Neural progenitor cell (in vitro differentiated cells): ENCODE measurements at regions not wholly inside any gene's neighbourhood (a gene's known extent, or its start where the extent isn't known, plus 50 kb on each side); places are given as distances from the start of the nearest gene placed in this dataset.

Experiments used
- DNase-seq: peaks from one replicate; pipeline ENCODE4 v3.0.0-alpha.2; 2016; ENCODE audit warnings: low spot score
- H2AFZ ChIP-seq: fragments of 200-600 bp; sonication (generic); replicated peaks from 2 replicates; pipeline ENCODE4 v1.6.1; 2016; ENCODE audit warnings: antibody characterized with exemption
- H3F3A ChIP-seq: fragments of 200-600 bp; sonication (generic); 2 replicates; pipeline ENCODE4 v1.6.1; 2016; ENCODE audit warnings: antibody characterized with exemption, low read depth
- H3K27ac ChIP-seq: fragments of 200-600 bp; sonication (generic); 2 replicates; pipeline ENCODE4 v1.5.1; 2016; ENCODE audit warnings: mild to moderate bottlenecking
- H3K27me3 ChIP-seq: fragments of 200-600 bp; sonication (generic); 2 replicates; pipeline ENCODE4 v1.6.1; 2016; ENCODE audit warnings: mild to moderate bottlenecking, moderate library complexity
- H3K36me3 ChIP-seq: fragments of 200-600 bp; sonication (generic); 2 replicates; pipeline ENCODE4 v1.5.1; 2016
- H3K4me1 ChIP-seq: fragments of 200-600 bp; sonication (generic); 2 replicates; pipeline ENCODE4 v1.6.1; 2016; ENCODE audit warnings: mixed run types
- H3K4me2 ChIP-seq: fragments of 200-600 bp; sonication (generic); 2 replicates; pipeline ENCODE4 v1.6.1; 2016
- H3K4me3 ChIP-seq: fragments of 200-600 bp; sonication (generic); 2 replicates; pipeline ENCODE4 v1.5.1; 2016
- H3K79me2 ChIP-seq: fragments of 200-600 bp; sonication (generic); 2 replicates; pipeline ENCODE4 v1.6.1; 2016; ENCODE audit warnings: low read depth
- H3K9ac ChIP-seq: fragments of 200-600 bp; sonication (generic); 2 replicates; pipeline ENCODE4 v1.6.1; 2016
- H3K9me3 ChIP-seq: fragments of 200-600 bp; sonication (generic); 2 replicates; pipeline ENCODE4 v1.5.1; 2016; ENCODE audit warnings: low read depth
- H4K20me1 ChIP-seq: fragments of 200-600 bp; sonication (generic); 2 replicates; pipeline ENCODE4 v1.6.1; 2016; ENCODE audit warnings: low read depth
- H3K27ac Mint-ChIP-seq: 3 replicates; pipeline ENCODE4 v1.8.0; 2021; ENCODE audit warnings: mixed read lengths
- H3K27me3 Mint-ChIP-seq: 2 replicates; pipeline ENCODE4 v1.8.0; 2022; ENCODE audit warnings: low read depth, mild to moderate bottlenecking, inconsistent platforms, moderate library complexity, mixed read lengths; ENCODE audit not compliant: insufficient read depth
- H3K36me3 Mint-ChIP-seq: 3 replicates; pipeline ENCODE4 v1.8.0; 2021; ENCODE audit warnings: mixed read lengths
- H3K4me1 Mint-ChIP-seq: 3 replicates; pipeline ENCODE4 v1.8.0; 2021; ENCODE audit warnings: mixed read lengths
- H3K4me3 Mint-ChIP-seq: 3 replicates; pipeline ENCODE4 v1.8.0; 2021; ENCODE audit warnings: mild to moderate bottlenecking, moderate library complexity, mixed read lengths
- H3K9me3 Mint-ChIP-seq: 3 replicates; pipeline ENCODE4 v1.8.0; 2020; ENCODE audit warnings: mixed read lengths
- CTCF ChIP-seq: fragments of 200-600 bp; sonication (generic); IDR thresholded peaks from 2 replicates; pipeline ENCODE4 v1.5.1; 2017; ENCODE audit warnings: antibody characterized with exemption, mild to moderate bottlenecking
- EZH2 ChIP-seq: fragments of 200-600 bp; sonication (generic); IDR thresholded peaks from 2 replicates; pipeline ENCODE4 v1.6.1; 2017; ENCODE audit warnings: antibody characterized with exemption, mild to moderate bottlenecking, moderate library complexity
- EZH2phosphoT487 ChIP-seq: fragments of 200-600 bp; sonication (generic); IDR thresholded peaks from 2 replicates; pipeline ENCODE4 v1.6.1; 2017; ENCODE audit warnings: antibody characterized with exemption

- Histone ChIP-seq H2AFZ (no peak overlapping the region), H3K4me3 (no peak overlapping the region), H3K4me2 (no peak overlapping the region), H3K9me3 (no peaks in the 10 kb centered on the region), H3K27me3 (no peaks in the 10 kb centered on the region), H3K36me3 (no peaks in the 10 kb centered on the region), H3K4me1 (no peaks in the 10 kb centered on the region), H4K20me1 (no peaks in the 10 kb centered on the region), H3K79me2 (no peaks in the 10 kb centered on the region), H3F3A (no peaks in the 10 kb centered on the region), H3K27ac (no peak overlapping the region), H3K9ac (no peak overlapping the region)
- no peak overlapping the region for H3K27ac Mint-ChIP-seq
- no peaks in the 10 kb centered on the region for H3K9me3 Mint-ChIP-seq
- H3K27me3 Mint-ChIP-seq: no peaks in the 10 kb centered on the region
- TF ChIP-seq EZH2phosphoT487: no peak
- no peak for TF ChIP-seq CTCF
- no peak for TF ChIP-seq EZH2
- H3K4me3 Mint-ChIP-seq: no peak overlapping the region
- DNase-seq: no peak
- no peaks in the 10 kb centered on the region for H3K36me3 Mint-ChIP-seq
- no peaks in the 10 kb centered on the region for H3K4me1 Mint-ChIP-seq
These were observed 62.9 kb upstream of the CARD18 start for GRCh38 chr11:105202422-105202821.

DNA sequence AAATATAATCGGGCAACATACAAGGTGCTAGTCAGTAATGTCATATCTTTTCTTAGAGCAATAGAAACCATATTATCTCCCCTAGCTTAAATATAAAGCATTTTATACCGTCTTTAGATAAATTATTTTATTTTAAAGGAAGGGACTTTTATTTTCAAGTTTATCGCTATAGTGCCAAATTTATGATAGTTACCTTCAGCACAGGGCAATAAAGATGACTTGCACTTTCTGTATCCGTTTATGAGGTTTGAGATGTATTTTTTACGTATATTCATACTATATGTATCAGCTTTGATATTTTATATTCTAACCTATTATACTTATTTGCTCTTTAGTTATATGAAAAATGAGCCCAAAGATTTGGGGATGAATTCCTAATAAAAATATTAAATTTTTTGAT lies 61.6 kb upstream of the CARD18 start:
- no peak overlapping the region for H3K4me3 ChIP-seq
- no peaks in the 10 kb centered on the region for H3K27me3 ChIP-seq
- H3K9me3 ChIP-seq: no peaks in the 10 kb centered on the region
- H3K9ac ChIP-seq: no peak overlapping the region
- H3K4me1 ChIP-seq: no peaks in the 10 kb centered on the region
- no peaks in the 10 kb centered on the region for H3K79me2 ChIP-seq
- no peaks in the 10 kb centered on the region for H3K4me1 Mint-ChIP-seq
- H3K36me3 ChIP-seq: no peaks in the 10 kb centered on the region
- no peak overlapping the region for H2AFZ ChIP-seq
- TF ChIP-seq EZH2 (no peak), EZH2phosphoT487 (no peak), CTCF (no peak)
- no peak overlapping the region for H3K27ac ChIP-seq
- no peak overlapping the region for H3K4me2 ChIP-seq
- DNase-seq: no peak
- H3F3A ChIP-seq: no peaks in the 10 kb centered on the region
- H4K20me1 ChIP-seq: no peaks in the 10 kb centered on the region
- H3K27ac Mint-ChIP-seq: no peak overlapping the region
- no peak overlapping the region for H3K4me3 Mint-ChIP-seq
- H3K27me3 Mint-ChIP-seq: no peaks in the 10 kb centered on the region
- no peaks in the 10 kb centered on the region for H3K36me3 Mint-ChIP-seq
- no peaks in the 10 kb centered on the region for H3K9me3 Mint-ChIP-seq

GRCh38 chr11:105197071-105197815 lies 57.7 kb upstream of the CARD18 start:
- no peak overlapping the region for H3K9ac ChIP-seq
- no peaks in the 10 kb centered on the region for H3K27me3 ChIP-seq
- no peak overlapping the region for H3K4me3 ChIP-seq
- no peak overlapping the region for H2AFZ ChIP-seq
- no peaks in the 10 kb centered on the region for H3K79me2 ChIP-seq
- TF ChIP-seq CTCF (no peak), EZH2 (no peak), EZH2phosphoT487 (no peak)
- H3K4me2 ChIP-seq: no peak overlapping the region
- no peaks in the 10 kb centered on the region for H3K36me3 ChIP-seq
- no peaks in the 10 kb centered on the region for H3K9me3 ChIP-seq
- H3K27ac ChIP-seq: no peak overlapping the region
- no peak for DNase-seq
- Mint-ChIP-seq H3K36me3 (no peaks in the 10 kb centered on the region), H3K4me1 (no peaks in the 10 kb centered on the region), H3K4me3 (no peak overlapping the region), H3K27me3 (no peaks in the 10 kb centered on the region), H3K27ac (no peak overlapping the region), H3K9me3 (no peaks in the 10 kb centered on the region)
- no peaks in the 10 kb centered on the region for H3F3A ChIP-seq
- H3K4me1 ChIP-seq: no peaks in the 10 kb centered on the region
- H4K20me1 ChIP-seq: no peaks in the 10 kb centered on the region
